HG02981 (cell line): ENCODE measurements at regions not wholly inside any gene's neighbourhood (a gene's known extent, or its start where the extent isn't known, plus 50 kb on each side); places are given as distances from the start of the nearest gene placed in this dataset.
"Not testable (repeated sequence)": the region's sequence is repeated elsewhere in the genome, so short reads cannot be mapped to it uniquely, and the experiment has no call there.

ENCODE experiments used
- ATAC-seq: cut with Tn5 transposase; IDR thresholded peaks from one replicate; pipeline ENCODE4 v1.9.1; 2021; ENCODE audit warnings: mild to moderate bottlenecking, moderate library complexity; ENCODE audit not compliant: unreplicated experiment

DNA sequence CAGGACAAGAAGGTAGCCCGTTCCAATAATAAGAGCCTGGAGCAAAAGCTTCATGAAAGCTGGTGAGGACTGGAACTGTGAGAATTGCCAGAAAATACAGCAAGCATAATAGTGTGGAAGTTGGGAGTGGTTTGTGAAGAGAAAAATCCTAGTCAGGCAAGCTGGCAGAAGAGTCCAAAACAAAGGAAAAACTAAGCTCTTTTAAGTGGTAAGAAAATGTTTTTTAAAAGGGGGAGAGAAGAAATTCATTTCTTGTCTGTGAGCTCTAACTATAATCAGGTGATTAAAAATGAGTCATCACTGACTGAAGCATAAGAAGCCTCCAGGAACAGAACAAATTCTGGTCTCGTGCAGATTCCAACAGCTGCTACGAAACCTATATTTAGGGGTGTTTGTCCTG lies 102.6 kb downstream of the CAAP1 start:
- no peak for ATAC-seq

DNA sequence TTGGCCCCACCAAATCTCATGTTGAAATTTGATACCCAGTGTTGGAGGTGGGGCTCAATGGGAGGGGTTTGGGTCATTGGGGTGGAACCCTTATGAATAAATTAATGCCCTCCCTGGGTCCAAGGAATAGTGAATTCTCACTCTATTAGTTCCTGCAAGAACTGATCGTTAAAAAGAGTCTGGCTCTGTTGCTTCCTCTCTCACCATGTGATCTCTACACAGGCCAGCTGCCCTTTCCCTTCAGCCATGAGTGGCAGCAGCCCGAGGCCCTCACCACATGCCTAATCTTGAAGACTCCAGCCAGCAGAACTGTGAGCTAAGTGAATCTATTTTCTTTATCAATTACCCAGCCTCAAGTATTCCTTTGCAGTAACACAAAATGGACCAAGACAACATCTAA lies 106.0 kb downstream of the CAAP1 start:
- ATAC-seq, result no peak

- no peak for ATAC-seq
These were observed 109.7 kb downstream of the CAAP1 start for GRCh38 chr9:26782899-26783298.

DNA sequence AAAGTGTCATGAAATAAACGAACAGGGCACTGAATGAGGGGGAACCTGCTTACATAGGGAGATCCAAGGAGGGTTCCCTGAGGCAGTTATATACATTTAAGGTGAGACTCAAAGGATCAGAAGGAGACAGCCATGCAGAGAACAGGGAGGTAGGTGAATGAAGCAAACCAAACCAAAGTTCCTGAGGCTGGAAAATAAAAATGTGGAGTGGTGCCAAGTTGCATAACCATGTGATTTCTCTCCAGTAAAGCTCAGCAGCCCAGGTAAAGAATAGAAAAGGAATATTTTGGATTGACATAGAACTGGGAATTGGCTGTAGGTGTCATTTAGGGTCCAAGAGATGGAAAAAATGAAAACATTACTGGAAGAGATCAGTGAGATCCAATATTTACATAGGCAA lies 110.7 kb downstream of the CAAP1 start:
- no peak for ATAC-seq

- ATAC-seq, result not testable (repeated sequence)
These were observed 112.3 kb downstream of the CAAP1 start for GRCh38 chr9:26780307-26780706.

DNA sequence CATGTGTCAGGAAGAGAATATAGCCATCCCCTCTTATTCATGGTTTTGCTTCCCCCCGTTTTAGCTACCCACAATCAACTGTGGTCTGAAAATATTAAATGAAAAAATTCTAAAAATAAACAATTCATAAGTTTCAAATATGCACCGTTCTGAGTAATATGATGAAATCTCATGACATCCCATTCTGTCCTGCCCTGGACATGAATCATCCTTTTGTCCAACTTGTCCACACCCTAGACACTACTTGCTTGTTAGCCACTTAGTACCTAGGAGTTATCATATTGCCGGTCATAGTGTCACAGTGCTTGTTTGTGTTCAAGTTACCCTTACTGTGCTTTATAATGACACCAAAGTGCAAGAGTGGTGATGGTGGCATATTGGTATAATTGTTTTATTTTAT lies 113.5 kb downstream of the CAAP1 start:
- no peak for ATAC-seq

DNA sequence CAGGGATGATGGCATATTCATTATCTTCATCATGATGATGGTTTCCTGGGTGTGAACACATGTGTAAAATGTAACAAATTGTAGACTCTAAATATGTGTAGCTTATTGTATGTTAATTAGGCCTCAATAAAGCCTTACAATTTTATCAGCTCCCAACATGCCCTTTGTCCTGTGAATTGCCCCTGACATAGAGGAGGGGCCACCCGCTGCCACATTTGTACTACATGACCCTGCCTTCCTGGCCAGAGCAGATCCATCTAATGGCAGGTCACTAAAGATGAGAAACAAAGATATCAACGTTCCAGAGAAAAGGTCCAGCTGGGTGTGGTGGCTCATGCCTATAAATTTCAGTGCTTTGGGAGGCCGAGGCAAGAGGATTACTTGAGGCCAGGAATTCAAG lies 117.2 kb downstream of the CAAP1 start:
- ATAC-seq, result no peak

- no peak for ATAC-seq
These were observed 119.5 kb downstream of the CAAP1 start for GRCh38 chr9:26773056-26773455.

DNA sequence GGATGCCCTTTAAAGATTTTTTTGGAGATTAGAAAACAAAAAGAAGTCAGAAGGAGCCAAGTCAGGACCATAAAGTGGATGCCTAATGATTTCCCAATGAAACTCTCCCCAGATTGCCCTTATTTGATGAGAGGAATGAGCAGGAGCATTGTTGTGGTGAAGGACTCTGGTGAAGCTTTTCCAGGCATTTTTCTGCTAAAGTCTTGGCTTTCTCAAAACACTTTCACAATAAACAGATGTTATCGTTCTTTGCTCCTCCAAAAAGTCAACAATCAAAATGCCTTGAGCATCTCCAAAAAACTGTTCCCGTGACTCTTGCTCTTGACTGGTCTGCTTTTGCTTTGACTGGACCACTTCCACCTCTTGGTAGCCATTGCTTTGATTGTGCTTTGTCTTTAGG lies 121.8 kb downstream of the CAAP1 start:
- ATAC-seq, result no peak

DNA sequence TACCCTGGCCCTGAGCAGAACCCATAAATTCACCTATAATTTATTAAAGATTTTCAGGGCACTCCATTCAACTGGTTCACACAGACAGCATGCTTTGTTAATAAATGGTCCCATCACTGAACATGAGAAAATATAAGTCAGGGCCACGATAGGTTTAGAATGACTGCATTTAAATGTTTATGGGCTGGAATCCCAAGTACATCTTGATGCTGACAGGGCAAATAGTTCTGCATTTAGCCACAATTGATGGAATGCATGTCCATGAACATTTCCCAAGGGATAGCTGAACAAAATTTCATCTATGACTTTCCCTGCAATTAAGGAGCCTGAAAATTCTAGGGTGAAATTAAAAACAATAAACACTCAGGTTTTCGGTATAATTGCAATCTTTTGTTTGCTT lies 124.5 kb downstream of the CAAP1 start:
- ATAC-seq, result no peak

DNA sequence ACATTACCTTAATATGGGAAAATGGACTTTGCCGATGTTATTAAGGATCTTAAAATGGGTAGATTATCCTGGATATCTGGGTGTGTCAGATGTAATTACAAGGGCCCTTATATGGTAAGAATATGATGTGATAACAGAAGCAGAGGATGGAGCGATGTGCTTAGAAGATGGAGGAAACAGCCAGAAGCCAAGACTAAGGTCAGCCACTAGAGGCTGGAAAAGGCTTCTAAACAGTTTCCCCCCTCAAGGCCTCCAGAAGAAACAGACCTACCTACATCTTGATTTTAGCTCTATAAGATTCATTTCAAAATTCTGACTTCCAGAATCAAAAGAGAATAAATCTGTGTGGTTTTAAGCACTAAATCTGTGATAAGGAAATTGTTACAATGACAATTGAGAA lies 131.9 kb downstream of the CAAP1 start:
- ATAC-seq, result no peak

DNA sequence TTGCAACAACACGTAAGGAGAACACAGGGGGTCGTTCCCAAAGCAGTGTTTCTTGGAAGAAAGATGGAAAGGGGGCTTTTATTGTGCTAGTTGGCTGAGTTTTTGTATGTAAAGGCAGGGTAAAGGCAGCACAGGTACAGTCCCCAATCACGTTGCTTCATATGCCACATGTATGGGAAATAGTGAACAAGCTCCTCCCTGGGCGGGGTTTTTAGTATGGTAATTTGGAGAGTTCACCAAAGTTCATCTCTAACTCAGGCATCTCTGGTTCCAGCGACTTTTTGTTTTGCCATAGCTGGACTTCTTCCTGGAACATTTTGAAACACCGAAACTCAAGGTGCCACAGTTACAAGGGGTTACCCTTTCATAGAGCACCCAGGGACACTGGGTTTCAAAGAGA lies 133.9 kb downstream of the CAAP1 start:
- ATAC-seq, result no peak

DNA sequence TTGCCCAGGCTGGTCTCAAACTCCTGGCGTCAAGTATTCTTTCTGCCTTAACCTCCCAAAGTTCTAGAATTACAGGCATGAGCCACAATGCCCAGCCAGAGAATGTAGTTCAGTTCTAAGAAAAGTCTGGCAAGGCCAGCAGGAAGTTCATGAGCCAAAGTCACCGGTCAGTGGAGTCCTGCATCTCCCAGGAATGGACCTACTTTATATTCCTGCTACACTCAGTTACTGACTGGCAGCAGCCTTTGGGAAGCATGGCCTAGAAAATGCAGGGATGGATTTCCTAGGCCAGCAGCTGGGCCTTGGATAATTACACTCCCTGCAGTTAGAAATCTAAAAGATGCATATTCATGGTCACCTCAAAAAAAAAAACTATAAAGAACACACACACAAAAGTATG lies 135.7 kb downstream of the CAAP1 start:
- ATAC-seq, result no peak

DNA sequence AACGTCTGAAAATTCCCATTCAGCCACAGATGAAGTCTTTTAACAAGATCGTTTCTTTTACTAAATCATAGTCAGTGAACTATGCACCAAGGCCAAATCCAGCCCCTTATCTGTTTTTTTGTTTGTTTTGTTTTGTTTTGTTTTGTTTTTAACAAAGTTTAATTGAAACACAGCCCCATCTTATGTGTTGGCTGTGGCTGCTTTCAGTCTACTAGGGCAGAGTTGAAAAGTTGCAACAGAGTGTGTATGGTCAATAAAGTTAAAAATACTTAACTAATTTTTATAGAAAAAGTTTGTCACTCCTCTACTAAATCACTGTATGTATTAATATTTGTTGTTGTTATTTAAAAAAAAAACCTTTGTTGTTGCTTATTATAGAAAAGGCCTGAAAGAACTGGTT lies 137.1 kb downstream of the CAAP1 start:
- no peak for ATAC-seq

DNA sequence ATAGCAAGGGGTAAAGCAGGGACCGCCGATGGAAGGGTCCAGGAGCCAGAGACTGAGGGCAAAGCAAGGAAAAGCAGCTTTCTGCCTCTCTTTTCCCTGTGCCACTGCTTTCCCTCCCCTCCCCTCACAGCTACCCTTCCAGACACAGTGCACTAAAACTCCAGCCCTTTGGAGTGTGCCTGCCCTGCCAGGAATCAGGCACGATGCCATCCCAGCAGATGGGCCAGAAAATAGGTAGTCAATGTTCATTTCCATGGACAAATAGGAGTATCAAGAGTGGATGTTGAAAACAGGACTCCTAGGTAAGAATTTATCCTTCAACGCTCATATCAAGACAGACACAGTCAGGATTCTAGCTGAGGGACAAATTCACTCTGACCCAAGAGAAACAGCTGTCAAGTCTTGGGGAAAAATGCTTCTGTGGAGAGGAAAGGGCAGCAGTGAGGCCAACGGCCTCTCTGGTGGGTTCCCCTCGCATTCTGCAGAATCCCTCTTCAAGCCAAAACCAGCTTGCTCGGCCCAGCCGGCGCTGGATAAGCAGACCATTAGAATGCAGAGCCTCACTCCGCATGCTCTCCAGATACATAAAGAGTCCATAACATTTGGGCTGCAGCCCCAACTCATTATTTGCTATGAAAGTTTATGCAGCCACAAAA lies 138.0 kb downstream of the CAAP1 start:
- ATAC-seq, result no peak

GRCh38 chr9:26753971-26754370 lies 138.6 kb downstream of the CAAP1 start:
- ATAC-seq, result no peak

DNA sequence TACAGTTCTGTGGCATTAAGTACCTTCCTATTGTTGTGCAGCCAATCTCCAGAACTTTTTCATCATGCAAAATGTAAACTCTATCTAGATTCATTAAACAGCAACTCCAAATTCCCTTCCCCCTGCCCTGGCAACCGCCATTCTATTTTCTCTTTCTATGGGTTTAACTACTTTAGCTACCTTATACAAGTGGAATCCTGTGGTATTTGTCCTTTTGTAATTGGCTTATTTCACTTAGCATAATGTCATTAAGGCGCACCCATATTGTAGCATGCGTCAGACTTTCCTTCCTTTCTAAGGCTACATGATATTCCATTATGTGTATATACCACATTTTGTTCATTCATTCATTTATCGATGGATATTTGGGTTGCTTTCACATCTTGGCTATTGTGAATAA lies 142.4 kb downstream of the CAAP1 start:
- ATAC-seq, result no peak

- no peak for ATAC-seq
These were observed 144.0 kb downstream of the CAAP1 start for GRCh38 chr9:26748449-26749058.

- no peak for ATAC-seq
These were observed 145.0 kb downstream of the CAAP1 start for GRCh38 chr9:26747611-26748010.

GRCh38 chr9:26746357-26747072 lies 146.1 kb downstream of the CAAP1 start:
- ATAC-seq, result peak; percentile 84

DNA sequence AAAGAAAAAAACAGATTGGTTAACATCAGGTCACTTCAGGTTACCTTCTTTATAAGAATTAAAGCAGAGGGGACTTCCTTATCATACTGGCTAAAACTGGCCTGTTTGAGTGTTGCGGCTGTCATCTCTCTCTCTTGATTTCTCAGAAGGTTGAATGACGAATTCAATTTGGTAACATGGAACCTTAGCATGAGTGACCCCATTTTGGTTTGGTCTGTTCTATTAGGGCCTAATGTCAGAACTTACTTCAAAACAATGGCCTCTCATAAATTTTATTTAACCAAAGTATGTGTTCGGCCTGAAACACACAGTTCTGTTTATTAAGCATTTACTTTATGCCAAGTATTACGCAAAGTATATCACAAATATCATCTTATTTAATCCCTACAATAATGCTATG lies 147.5 kb downstream of the CAAP1 start:
- ATAC-seq, result no peak

DNA sequence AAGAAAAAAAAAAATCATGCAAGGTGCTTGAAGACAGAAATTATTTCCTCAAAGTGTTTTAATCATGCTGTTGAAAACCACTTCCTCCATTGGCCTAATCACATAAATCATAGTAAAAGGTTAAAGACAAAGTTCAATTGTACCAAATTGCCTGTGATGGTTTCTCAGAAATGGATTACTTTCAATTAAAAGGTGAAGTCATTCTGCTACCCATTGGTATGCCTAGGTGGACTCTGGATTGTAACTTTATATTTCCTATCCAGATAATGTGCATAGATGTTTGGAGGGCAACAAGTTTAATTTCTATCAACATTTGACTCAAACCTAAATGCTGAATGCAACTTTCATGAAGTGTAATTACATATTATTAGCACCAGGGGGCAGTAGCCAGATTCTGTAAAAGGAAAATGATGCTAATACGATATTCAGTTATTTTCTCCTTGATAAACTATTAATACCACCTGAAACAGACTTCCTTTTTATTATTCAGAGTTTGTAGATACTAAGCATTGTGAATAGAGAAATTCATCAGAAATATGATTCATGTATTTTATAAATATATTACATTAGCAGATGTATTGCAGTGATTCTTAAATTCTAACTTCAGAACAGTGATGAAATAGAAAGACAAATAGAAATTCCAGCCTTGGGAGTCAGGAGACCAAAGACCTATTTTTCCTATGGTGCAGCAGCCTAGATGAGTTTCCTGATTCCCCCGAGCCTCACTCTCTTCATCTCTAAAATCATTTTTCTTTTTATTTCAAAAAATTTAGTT lies 148.2 kb downstream of the CAAP1 start:
- ATAC-seq, result no peak
